Mesenchymal stem cell (in vitro differentiated cells and primary cell): ENCODE measurements at regions not wholly inside any gene's neighbourhood (a gene's known extent, or its start where the extent isn't known, plus 50 kb on each side); places are given as distances from the start of the nearest gene placed in this dataset.
A peak's percentile ranks its signal among the peaks of the same experiment; 100 is the strongest.

Experiments used
- DNase-seq: peaks from one replicate; pipeline ENCODE4 v3.0.0-alpha.2; 2013
- H2AFZ ChIP-seq: one replicate; pipeline ENCODE4 v1.6.1; 2013; ENCODE audit warnings: low read depth, mild to moderate bottlenecking, control low read depth, inconsistent platforms, low read length, moderate library complexity
- H2AK5ac ChIP-seq: 2 replicates; pipeline ENCODE4 v1.6.1; 2013; ENCODE audit warnings: low read length, moderate library complexity, mild to moderate bottlenecking, inconsistent platforms; ENCODE audit not compliant: severe bottlenecking
- H2BK120ac ChIP-seq: one replicate; pipeline ENCODE4 v1.6.1; 2013; ENCODE audit warnings: low read depth, mild to moderate bottlenecking, inconsistent platforms, low read length, moderate library complexity
- H2BK12ac ChIP-seq, 2 experiments: one replicate each; pipeline ENCODE4 v1.6.1; 2013; ENCODE audit warnings: inconsistent platforms in 2 of 2, low read length in 2 of 2, mild to moderate bottlenecking in 2 of 2, moderate library complexity in 2 of 2, control low read depth in 1 of 2
- H2BK15ac ChIP-seq: one replicate; pipeline ENCODE4 v1.6.1; 2013; ENCODE audit warnings: mild to moderate bottlenecking, low read depth, inconsistent platforms; ENCODE audit not compliant: poor library complexity, severe bottlenecking
- H2BK5ac ChIP-seq: 2 replicates; pipeline ENCODE4 v1.6.1; 2013; ENCODE audit warnings: low read depth, mild to moderate bottlenecking, low read length, control low read depth, inconsistent platforms; ENCODE audit not compliant: poor library complexity, severe bottlenecking
- H3K14ac ChIP-seq, 2 experiments: one replicate each; pipeline ENCODE4 v1.6.1; 2013; ENCODE audit warnings: inconsistent platforms in 2 of 2, low read length in 2 of 2, control low read depth in 1 of 2, mild to moderate bottlenecking in 1 of 2, moderate library complexity in 1 of 2
- H3K18ac ChIP-seq, 2 experiments: one replicate each; pipeline ENCODE4 v1.6.1; 2013; ENCODE audit warnings: inconsistent platforms in 2 of 2, low read length in 2 of 2, control low read depth in 1 of 2, low read depth in 1 of 2, mild to moderate bottlenecking in 1 of 2
- H3K23ac ChIP-seq, 2 experiments: one replicate each; pipeline ENCODE4 v1.6.1; 2013; ENCODE audit warnings: inconsistent platforms in 2 of 2, low read length in 2 of 2, mild to moderate bottlenecking in 2 of 2, moderate library complexity in 2 of 2, control low read depth in 1 of 2
- H3K27ac ChIP-seq: 2 replicates; pipeline ENCODE4 v1.5.1; 2013; ENCODE audit warnings: mild to moderate bottlenecking, moderate library complexity, low read length, control low read depth, inconsistent platforms; ENCODE audit not compliant: poor library complexity, severe bottlenecking
- H3K27me3 ChIP-seq, 2 experiments: 2 replicates each; pipeline versions ENCODE4 v1.6.1 to v1.7.0; 2013; ENCODE audit warnings: low read length in 2 of 2, mild to moderate bottlenecking in 2 of 2, moderate library complexity in 2 of 2, control low read depth in 1 of 2, inconsistent platforms in 1 of 2; ENCODE audit not compliant: control insufficient read depth in 1 of 2, insufficient read depth in 1 of 2
- H3K36me3 ChIP-seq, 2 experiments: 2 replicates each; pipeline versions ENCODE4 v1.6.1 to v1.7.0; 2013; ENCODE audit warnings: low read length in 2 of 2, control low read depth in 1 of 2, inconsistent platforms in 1 of 2, low read depth in 1 of 2, mild to moderate bottlenecking in 1 of 2; ENCODE audit not compliant: insufficient read depth in 2 of 2, control insufficient read depth in 1 of 2
- H3K4ac ChIP-seq, 2 experiments: one replicate each; pipeline ENCODE4 v1.6.1; 2013; ENCODE audit warnings: inconsistent platforms in 2 of 2, low read length in 2 of 2, mild to moderate bottlenecking in 2 of 2, moderate library complexity in 2 of 2, control low read depth in 1 of 2, low read depth in 1 of 2
- H3K4me1 ChIP-seq: 2 replicates; pipeline ENCODE4 v1.6.1; 2013; ENCODE audit warnings: low read depth, low read length, control low read depth; ENCODE audit not compliant: control insufficient read depth, insufficient read depth
- H3K4me2 ChIP-seq: 2 replicates; pipeline ENCODE4 v1.6.1; 2013; ENCODE audit warnings: low read length, mild to moderate bottlenecking, inconsistent platforms; ENCODE audit not compliant: poor library complexity, severe bottlenecking
- H3K4me3 ChIP-seq, 2 experiments: 2 replicates each; pipeline versions ENCODE4 v1.5.1 to v1.7.0; 2013; ENCODE audit warnings: low read length in 2 of 2, mild to moderate bottlenecking in 2 of 2, control low read depth in 1 of 2, low read depth in 1 of 2; ENCODE audit not compliant: insufficient read depth in 1 of 2
- H3K79me1 ChIP-seq: replicated peaks from 2 replicates; pipeline ENCODE4 v1.6.1; 2013; ENCODE audit warnings: mild to moderate bottlenecking, control low read depth, low read length, inconsistent platforms; ENCODE audit not compliant: poor library complexity, severe bottlenecking
- H3K9ac ChIP-seq: 2 replicates; pipeline ENCODE4 v1.7.0; 2013; ENCODE audit warnings: mild to moderate bottlenecking, low read length, moderate library complexity
- H3K9me3 ChIP-seq: 2 replicates; pipeline ENCODE4 v1.7.0; 2013; ENCODE audit warnings: mild to moderate bottlenecking, low read length; ENCODE audit not compliant: control insufficient read depth
- H4K8ac ChIP-seq: one replicate; pipeline ENCODE4 v1.6.1; 2013; ENCODE audit warnings: inconsistent platforms, mild to moderate bottlenecking, low read length, moderate library complexity
- H4K91ac ChIP-seq: one replicate; pipeline ENCODE4 v1.6.1; 2013; ENCODE audit warnings: mild to moderate bottlenecking, low read length, inconsistent platforms
- WGBS: methylation state at CpG from one replicate; pipeline ENCODE4 v1.1.7; 2013; ENCODE audit warnings: mixed read lengths; 5-methylcytosine and 5-hydroxymethylcytosine counted together

DNA sequence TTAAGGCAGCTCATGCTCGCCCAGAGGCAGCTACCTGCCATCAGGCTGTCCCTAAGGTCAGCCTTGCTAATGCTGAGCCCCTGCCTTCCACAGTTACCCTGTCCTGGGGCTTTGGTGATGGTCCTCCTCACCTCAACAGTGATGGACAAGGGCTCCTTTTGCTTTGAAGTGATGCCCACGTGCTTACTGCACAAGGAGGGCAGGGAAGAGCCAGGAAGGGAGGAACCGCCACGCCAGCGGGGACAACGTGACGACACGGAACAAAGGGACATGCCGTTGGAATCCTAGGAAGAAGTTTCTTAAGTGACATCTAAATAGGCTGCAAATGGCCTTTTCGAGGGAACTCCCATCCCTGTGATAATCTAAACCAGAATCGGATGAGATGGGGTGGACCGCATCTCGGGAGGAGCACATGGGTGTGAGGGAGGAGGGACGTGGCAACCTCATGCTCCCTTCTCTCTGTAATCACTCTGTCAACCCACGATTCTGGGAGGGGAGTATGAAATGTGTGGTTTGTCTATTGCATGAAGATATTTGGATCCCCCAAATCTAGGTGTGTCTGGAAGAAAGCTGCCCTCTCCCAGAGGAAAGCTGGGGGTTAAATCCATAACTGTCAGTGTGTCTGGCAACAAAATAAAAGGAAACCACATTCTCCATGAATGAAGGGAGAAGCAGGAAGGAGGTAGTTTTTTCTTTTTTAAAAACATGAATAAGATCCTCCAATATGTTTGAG is 110.9 kb upstream of the IRF2BP2 start:
- Histone ChIP-seq H3K79me1 (no peaks in the 10 kb centered on the region), H4K8ac (peak overlapping the region; percentile 52), H3K27me3 (no peaks in the 10 kb centered on the region), H2AFZ (no peak overlapping the region), H2BK120ac (peak overlapping the region; percentile 51), H3K9ac (peak overlapping the region; percentile 93), H2BK5ac (peak overlapping the region; percentile 22), H3K4me3 (peak overlapping the region in 1 of 2 experiments; percentile 61), H3K23ac (no peak overlapping the region), H3K9me3 (no peaks in the 10 kb centered on the region), H3K18ac (peak overlapping the region; percentile 76 to 86), H2BK12ac (peak overlapping the region; percentile 88 to 96), H3K27ac (peak overlapping the region; percentile 94), H4K91ac (peak overlapping the region; percentile 95), H2AK5ac (peak overlapping the region; percentile 58), H3K4ac (peak overlapping the region; percentile 5 to 52), H3K36me3 (no peaks in the 10 kb centered on the region), H3K4me1 (peaks cover 40% of the 10 kb centered on the region), H3K14ac (no peak overlapping the region), H3K4me2 (no peak overlapping the region), H2BK15ac (peak overlapping the region; percentile 82)
- no peak for DNase-seq
- WGBS: 90% methylated on average over 14 of the region's 15 CpGs

DNA sequence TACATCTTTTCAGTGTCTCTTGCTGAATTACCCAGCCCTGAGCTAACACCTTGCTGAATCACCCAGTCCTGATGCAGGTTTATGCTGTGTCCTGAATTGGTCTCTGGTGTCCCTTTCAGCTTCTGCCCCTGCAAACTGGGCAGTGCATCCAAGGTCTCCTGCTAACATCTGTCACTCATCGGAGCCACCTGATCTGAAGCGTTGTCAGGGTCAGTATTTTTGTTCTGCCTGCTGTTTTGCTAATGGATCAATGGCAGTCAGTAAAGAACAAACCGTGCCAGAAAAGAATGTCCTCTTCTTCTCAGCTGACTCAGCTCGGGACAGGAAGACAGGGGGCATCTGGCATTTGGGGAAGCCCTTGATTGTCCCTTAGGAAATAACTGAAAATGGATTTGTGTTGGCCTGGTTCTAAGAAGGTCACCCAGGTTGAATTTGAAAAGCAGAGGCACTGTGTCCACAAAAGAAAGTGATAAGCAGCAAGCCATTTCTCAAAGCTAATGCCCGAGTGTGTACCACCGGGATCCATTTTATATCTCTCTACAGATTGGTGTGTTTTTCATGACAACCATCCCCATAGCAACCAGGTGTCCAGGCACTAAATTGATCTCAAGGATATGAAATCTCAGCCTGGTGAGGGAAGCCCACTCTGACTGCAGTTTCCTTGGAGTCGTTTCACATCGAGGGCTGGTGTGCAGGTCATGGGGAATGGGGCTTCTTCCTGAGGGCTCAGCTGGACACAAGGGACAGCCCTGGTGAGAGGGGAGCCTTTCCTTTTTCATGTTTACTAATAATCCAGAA is 109.7 kb upstream of the IRF2BP2 start:
- H2BK5ac ChIP-seq: no peak overlapping the region
- WGBS: 62% methylated on average over 8 of the region's 8 CpGs
- H4K91ac ChIP-seq: peak overlapping the region; percentile 11
- peaks cover 28% of the 10 kb centered on the region for H3K4me1 ChIP-seq
- peak overlapping the region; percentile 80 to 95 for H2BK12ac ChIP-seq
- H3K36me3 ChIP-seq: no peaks in the 10 kb centered on the region
- H4K8ac ChIP-seq: no peak overlapping the region
- H2AFZ ChIP-seq: no peak overlapping the region
- peak overlapping the region; percentile 51 for H2BK120ac ChIP-seq
- peak overlapping the region; percentile 57 to 71 for H3K18ac ChIP-seq
- no peak overlapping the region for H2BK15ac ChIP-seq
- no peak overlapping the region for H3K4me2 ChIP-seq
- H3K9ac ChIP-seq: no peak overlapping the region
- H3K27me3 ChIP-seq: no peaks in the 10 kb centered on the region
- no peak for DNase-seq
- no peak overlapping the region for H3K4me3 ChIP-seq
- peak overlapping the region in 1 of 2 experiments; percentile 30 for H3K23ac ChIP-seq
- no peak overlapping the region for H3K27ac ChIP-seq
- peak overlapping the region in 1 of 2 experiments; percentile 6 for H3K14ac ChIP-seq
- H2AK5ac ChIP-seq: peak overlapping the region; percentile 58
- H3K9me3 ChIP-seq: no peaks in the 10 kb centered on the region
- no peaks in the 10 kb centered on the region for H3K79me1 ChIP-seq
- peak overlapping the region; percentile 47 to 52 for H3K4ac ChIP-seq

- Histone ChIP-seq H3K23ac (no peak overlapping the region), H3K27me3 (no peaks in the 10 kb centered on the region), H2BK120ac (no peak overlapping the region), H2AFZ (no peak overlapping the region), H3K4me2 (no peak overlapping the region), H4K91ac (no peak overlapping the region), H3K79me1 (no peaks in the 10 kb centered on the region), H2BK12ac (no peak overlapping the region), H2AK5ac (no peak overlapping the region), H4K8ac (no peak overlapping the region), H3K27ac (no peak overlapping the region), H2BK5ac (no peak overlapping the region), H3K9ac (no peak overlapping the region), H3K36me3 (no peaks in the 10 kb centered on the region), H3K18ac (peak overlapping the region in 1 of 2 experiments; percentile 71), H2BK15ac (no peak overlapping the region), H3K4me3 (no peak overlapping the region), H3K4me1 (peaks cover 26% of the 10 kb centered on the region), H3K9me3 (no peaks in the 10 kb centered on the region), H3K4ac (peak overlapping the region in 1 of 2 experiments; percentile 47), H3K14ac (no peak overlapping the region)
- 89% methylated on average over 10 of the region's 10 CpGs for WGBS
- DNase-seq: no peak
Observed at GRCh38 chr1:234718496-234719453, 108.8 kb upstream of the IRF2BP2 start.
